ENCODE measurements at regions not wholly inside any gene's neighbourhood (a gene's known extent, or its start where the extent isn't known, plus 50 kb on each side); places are given as distances from the start of the nearest gene placed in this dataset.

- TF ChIP-seq POLR2A (IDR thresholded peaks at IDR 0.05) (no peak), CTCF (IDR thresholded peaks at IDR 0.05) (no peak)
These were observed 1584.5 kb upstream of the MIR17HG start for GRCh38 chr13:89763005-89763404.
